HG02678 (cell line): ENCODE measurements at regions not wholly inside any gene's neighbourhood (a gene's known extent, or its start where the extent isn't known, plus 50 kb on each side); places are given as distances from the start of the nearest gene placed in this dataset.

Experiments
- ATAC-seq: cut with Tn5 transposase; IDR thresholded peaks from one replicate; pipeline ENCODE4 v1.9.1; 2021; ENCODE audit warnings: mild to moderate bottlenecking, moderate library complexity; ENCODE audit not compliant: unreplicated experiment

DNA sequence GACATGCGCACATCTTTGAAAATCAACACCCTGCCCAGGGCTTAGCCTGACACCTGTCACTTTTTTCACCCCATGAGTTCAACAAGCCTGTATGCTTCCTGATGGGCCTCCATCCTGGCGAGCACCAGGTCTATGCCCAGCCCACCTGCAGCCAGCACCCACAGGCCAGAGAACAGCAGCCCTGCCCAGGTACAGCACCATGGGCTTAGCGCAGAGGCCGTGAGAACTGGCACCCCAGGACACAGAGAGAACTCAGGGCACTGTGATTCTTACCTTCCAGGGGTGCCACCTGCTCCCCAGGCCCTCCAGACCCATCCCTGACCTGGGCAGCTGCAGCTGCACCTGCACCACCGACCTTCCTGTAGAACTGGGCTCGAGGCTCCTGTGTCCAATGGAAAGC, 536.6 kb downstream of the TCERG1L start:
- no peak for ATAC-seq

DNA sequence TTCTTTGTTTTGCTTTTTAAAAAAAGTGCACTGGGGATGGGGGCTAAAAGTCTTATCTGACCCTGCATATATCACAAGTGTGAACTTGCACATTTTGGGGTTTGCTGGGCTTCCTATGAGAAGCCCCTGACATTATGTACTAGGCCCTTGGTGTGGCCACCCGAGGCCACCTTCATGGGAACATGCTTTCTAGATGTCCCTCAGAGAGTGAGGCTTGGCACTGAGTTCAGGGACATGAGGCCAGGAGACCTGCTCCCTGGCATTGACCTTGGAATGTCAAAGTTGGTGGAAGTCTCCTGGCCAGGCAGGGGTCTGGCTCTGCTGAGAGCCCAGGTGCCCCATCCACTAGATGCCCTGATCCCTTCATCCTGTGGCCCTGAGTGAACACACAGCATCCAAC, 536.2 kb downstream of the TCERG1L start:
- no peak for ATAC-seq

DNA sequence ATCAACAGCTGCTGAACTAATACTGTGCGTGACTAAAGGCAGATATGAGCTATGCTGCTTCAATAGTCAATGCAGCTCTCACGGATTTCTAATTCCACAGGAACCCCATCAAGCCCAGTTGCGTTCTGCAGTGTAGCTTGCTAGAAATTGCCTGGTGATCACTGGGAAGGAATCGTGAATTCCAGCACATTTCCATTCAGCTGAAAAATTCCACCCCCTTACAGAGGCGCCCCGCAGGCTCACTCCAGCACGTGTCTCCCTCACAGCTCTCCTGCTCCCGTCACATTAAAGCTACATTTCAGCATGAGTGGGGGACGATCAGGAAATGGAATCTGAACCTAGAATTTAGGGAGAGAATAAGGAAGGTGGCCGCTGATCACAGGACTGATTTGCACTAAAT, 534.8 kb downstream of the TCERG1L start:
- ATAC-seq, result no peak

DNA sequence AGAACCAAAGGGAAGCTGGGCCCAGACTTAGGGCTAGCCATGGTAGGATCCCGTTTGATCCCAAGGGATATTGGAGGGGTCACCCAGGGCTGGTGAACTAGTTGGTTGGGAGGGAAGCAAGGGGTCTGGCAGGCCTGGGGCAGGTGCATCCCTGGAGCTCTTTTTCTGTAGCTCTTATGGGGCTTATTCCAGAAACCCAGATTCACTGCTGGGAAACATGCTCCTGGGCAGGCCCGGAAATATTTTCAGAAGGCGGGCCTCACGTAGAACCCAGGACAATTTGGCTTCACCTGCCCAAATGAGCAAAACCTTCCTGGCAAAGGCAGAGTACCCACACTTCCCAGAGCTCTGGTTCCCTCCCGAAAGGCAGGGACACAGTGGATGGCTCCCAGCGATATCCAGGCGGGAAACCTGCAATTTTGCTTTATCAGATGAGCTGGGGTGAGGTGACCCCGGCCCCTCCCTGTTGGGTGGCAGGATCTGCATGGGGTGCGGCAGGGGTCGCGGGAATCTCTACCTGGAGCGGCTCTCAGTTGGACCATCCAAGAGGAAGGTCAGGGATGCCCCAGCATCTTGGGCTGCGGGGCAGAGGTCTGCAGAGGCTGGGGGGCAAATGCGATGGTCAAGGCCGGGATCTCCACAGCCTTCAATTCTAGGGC, 533.9 kb downstream of the TCERG1L start:
- no peak for ATAC-seq

DNA sequence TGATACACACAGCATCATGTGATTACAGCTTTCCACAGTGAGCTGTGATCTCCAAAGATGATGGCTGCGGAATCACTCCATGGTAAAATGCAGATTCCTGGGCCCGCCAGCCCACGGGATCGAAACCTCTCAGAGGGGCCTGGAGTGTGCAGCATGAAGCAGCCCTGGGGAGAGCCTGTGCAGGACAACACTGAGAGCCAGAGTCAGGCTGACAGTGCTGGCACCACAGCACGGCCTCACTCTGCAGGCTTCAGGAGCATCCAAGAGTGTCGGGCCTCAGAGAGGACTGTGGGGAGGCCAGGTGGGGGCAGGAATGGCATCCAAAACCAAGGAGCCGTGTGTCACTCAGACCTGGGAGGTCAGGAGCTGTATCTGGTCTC, 533.4 kb downstream of the TCERG1L start:
- no peak for ATAC-seq

DNA sequence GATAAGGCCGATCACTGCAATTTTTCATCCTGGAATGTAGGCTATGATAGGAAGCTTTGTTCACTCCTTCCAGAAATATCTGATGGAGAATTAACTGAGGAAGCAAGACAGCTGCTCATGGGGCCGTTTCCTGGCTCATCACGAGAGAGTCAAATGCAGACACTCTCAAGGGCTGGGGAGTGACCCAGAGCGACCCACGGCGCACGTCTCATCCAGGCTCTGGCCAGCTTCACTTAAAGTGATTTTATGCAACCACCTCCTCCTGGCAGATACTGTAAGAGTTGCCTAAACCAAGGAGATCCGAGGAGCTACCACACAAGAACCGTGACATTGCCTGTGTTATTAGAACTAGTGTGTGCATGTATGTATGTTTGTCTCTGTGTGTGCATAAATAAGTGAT, 530.8 kb downstream of the TCERG1L start:
- ATAC-seq, result no peak

DNA sequence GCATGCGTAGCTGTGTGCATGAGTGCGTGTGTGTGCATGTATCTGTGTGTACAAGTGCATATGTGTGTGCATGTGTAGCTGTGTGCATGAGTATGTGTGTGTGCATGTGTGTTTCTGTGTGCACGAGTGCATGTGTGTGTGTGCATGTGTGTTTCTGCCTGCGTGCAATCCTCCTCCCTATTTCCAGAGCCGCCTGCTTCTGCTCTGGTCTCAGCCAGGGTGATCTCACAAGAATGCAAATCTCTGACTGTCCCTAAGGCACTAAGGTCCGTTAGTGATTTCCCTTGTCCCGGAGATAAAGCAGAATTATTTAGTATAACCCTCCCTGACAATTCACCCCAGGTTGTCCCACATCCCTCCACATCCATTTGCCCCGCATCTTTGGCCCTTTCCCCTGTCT, 530.3 kb downstream of the TCERG1L start:
- no peak for ATAC-seq

DNA sequence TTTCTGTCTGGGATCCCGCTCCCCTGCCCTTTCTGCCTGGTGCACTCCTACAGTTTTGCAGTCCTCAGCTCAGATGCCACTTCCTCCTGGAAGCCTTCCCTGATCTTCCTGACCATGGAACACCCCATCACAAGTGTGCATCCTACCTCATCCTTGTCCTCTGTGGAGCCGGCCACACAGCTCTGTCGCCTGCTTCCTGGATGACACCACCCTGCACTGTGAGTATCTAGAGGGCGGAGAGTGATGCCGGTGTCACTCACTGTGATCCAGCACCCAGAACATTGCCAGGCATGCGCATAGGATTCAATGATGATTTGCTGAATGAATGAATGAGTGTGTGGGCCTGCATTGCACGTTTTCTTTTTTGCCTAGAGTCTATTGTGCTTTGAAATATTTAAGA, 529.9 kb downstream of the TCERG1L start:
- no peak for ATAC-seq

DNA sequence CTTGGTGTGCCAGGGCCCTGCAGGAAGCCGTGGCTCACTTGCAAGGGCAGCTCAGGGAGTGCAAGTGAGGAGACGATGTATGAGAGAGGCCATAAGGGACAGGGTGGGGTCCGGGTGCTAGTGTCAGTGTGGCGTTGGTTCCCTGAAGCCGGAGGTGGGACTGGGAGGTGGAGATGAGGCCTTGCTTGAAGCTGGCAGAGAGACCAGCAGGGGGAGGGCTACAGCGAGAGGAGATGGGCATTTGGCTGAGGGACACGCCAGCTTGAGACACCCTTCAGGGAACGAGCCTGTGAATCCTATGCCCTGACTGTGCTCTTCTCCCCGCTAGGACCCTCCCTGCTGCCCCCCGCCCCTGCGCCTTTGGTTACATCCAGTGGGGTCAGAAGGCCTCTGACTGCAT, 529.1 kb downstream of the TCERG1L start:
- no peak for ATAC-seq

DNA sequence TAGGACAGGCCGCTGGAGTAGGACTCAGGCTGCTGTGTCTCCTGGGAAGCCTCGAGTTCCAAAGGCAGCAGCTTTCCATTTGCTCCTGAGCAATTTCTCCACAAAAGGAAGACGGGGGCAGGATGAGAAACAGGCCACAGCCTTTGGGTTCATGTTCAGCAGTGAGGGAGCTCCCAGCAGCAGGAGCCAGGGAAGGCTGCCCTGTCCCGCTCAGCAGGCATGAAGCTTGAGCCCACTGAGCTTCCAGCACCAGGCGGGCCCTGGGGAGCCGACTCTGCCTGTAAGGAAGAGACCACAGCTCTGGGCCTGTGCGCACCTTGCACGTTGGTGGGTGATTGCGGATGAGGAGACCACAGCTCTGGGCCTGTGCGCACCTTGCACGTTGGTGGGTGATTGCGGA, 527.2 kb downstream of the TCERG1L start:
- ATAC-seq, result no peak

DNA sequence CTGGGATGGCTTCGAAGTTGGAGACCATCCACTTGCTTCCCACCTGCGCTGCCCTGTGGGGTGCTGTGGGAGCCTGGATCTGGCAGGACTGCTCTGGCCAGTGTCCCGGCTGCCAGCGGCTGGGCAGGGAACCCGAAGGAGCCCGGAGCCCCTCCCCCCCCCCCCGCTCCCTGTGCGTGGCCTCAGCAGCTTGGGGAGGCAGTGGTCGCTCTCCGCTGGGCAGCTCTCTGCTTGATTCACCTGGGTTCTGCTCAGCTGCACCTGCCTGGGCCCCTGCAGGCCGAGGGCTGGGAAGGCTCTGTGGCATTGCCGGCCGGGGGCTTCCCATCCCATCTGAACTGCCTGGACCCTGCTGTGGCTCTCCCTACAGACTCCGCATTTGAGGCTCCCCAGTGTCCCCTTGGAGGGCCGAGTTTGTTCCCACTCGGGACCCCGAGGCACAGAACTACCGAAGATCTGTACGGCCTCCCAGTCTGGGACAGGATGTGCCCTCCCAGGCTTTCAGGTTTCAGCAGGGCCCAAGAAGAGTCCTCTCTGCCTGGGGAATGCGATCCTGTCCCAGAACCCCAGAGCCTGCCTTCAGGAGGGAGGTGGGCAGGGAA, 525.1 kb downstream of the TCERG1L start:
- ATAC-seq, result no peak

DNA sequence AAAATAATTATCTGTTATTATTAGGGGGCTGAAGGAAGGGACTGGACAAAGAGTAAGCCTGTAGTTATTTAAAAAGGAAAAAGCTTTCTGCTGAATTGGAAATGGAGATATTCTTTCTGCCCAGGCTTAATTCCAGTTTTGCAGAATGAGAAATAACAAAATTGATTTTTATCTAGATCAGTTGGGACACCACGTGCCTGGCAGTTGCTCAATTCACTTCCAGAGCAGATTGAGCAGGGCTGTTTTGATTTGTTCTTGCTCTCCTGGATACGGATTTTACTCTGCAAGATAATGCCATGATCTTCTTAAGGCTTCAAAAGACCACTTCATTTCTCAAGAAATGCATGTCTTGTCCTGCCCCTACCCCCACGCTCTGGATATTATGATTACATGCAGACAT, 524.3 kb downstream of the TCERG1L start:
- no peak for ATAC-seq

DNA sequence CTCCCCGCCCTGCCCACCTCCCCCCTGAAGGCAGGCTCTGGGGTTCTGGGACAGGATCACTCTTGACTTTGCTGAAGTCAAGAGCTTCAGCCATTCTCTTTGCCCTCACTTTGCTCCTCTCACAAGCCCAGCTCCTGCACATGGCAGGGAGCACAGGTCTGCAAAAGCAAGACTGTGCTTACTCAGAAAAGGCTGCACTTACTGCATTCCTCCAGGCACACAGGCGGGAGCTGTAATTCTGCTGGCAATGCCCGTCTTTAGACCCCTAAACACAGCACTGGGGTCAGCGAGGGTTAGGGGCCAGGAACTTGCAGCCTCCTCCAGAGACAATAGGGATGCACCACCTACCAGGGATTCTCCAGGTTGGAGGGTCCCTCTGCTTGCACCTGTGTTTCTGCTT, 523.7 kb downstream of the TCERG1L start:
- ATAC-seq, result no peak

DNA sequence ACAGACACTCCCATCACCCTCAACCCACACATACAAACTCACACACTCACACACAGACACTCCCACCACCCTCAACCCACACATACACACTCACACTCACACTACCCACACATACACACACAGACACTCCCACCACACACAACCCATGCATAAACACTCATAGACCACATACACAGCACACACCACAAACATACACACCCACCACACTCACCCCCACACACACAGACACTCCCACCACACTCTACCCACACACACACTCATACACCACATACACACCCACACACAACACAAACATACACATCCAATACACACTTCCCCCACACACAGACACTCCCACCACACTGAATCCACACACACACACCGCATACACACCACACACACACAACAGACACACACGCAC, 521.2 kb downstream of the TCERG1L start:
- no peak for ATAC-seq

DNA sequence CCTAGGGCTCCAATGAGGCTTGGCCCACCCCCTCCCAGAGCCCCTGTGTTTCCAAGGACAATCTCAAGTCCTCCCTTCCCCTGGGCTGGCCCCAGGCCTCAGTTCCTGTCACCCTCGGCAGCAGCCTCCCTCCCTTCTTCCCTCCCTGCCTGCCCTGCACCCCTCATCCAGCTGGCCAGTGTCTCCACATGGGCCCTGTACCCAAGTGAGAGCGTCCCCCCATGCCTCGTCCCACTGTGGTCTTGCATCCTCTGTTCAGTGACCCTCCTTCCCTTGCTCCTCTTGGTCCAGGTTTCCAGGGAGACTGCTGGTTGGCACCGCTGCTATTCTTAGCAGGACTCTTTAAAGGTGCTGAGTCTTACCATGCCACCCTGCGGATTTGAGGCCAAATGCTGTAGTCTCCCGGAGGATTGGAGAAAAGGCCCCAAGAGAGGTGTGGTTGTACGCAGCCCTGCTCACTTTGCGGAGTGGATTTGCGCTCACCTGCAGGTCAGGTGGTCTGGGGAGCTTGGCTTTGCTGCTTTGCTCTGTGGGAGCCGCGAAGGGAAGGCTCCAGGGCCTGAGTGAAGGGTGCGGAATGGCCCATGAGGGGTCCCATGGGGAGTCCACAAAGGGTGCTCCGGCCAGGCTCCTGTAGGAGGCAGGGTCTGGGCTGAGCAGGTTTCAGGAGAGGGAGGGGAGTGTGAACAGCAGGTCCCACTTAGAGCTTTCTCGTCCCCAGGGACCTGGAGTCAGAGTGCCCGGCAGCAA, 519.2 kb downstream of the TCERG1L start:
- ATAC-seq, result no peak

DNA sequence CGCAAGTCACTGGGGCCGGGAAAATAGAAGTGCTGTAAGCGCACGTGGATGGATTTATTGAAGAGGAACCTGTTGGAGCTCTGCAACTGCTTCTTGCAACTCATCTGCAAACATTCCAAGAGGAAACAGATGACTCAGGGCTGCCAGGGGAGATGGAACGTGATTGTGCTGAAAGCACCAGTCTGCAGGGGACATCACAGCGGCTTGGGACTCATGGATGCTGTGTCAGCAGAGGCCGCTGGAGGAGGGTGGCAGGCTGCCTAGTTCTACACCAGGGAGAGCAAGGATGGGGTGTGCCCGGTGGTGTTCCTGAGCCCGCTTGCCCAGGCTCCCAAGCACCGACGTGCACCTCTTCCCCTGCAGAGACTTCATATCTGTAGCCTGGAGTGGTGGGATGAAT, 515.7 kb downstream of the TCERG1L start:
- no peak for ATAC-seq

DNA sequence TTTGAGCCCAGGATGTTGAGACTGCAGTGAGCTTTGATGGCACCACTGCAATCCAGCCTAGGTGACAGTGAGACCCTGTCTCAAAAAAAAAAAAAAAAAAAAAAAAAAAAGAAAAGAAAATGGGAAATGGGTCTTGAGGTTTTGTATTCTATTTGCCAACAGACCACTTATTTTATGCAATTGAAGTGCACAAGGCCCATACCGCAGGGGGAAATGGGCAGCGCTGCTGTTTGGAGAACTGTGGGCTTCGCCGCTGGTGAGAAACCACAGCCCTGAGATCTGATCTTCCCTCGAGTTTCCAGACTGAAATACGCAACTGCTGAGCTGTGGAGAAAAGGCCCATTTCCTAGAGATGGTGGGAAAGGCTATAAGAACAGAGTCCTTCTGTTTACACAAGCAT, 512.0 kb downstream of the TCERG1L start:
- no peak for ATAC-seq

DNA sequence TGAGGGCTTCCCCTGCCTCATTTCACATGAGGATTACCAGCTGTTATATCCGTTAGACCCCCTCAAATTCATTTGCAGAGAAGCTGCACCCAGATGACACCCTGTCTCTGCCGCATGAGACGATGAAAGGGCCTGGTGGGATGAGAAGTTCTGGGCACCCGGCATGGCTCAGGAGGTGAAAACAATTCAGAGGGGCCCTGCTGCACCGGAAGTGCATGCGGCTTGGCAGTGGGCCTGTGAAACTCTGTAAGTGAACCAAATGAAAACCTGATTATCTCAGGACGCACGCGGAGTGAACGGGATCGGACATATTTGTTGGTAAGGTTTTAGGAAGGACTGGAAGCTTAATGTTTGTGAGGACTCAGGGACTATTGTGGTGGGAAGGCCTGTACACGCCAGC, 511.2 kb downstream of the TCERG1L start:
- no peak for ATAC-seq

DNA sequence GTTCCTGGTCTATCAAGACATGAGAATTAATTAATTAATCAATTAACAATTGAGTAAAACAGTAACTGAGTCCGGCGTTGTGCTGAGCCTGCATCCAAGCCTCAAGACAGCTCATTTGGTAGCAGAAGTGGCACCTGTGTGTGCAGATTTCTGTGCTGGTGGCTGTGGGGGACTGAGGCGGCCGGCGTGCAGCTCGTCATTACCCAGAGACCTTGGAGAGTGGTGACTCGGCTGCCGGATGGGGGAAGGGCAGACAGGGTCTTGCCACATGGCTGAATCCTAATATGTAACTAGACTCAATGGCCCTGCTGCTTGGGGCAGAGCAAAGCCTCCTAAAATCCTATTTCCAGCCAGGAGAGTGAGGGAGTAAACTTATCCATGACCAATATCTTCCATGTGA, 510.2 kb downstream of the TCERG1L start:
- no peak for ATAC-seq

DNA sequence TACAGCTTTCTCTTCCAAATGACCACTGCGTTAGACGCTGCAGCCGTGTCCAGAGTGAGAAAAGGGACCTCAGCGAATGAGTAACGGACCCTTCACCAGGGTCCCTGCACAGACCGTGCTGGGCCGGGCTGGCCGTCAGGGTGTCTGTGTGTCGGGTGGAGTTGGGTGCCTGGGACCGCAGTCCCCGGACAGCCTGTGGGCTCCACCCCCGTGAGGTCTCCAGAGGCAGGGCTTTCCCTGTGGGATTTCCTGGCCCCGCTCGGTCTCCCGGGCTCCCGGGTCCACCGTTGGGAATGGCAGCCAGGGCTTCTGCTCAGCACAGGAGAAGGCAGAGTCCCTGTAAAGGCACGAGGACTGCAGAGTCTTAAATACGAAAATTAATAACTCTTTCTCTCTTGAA, 509.7 kb downstream of the TCERG1L start:
- ATAC-seq, result no peak

DNA sequence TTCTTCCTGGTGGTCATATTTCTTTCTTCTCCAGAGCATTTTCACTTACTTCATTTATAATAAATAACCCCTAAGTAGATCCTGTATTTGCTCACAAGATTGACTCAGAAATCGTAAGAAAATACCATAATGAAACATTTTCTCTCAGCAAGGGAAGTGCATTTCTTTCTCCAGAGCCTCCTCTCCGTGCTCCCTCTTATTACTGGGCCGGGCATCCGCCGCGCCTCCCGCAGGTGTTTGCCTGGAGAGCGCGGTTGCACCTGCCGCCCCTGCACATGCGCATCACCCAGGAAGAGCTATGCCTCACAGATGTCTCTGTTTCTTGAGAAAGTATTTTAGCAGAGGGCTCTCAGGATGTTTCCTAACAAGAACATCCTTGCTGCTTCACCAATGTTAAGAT, 509.2 kb downstream of the TCERG1L start:
- no peak for ATAC-seq

DNA sequence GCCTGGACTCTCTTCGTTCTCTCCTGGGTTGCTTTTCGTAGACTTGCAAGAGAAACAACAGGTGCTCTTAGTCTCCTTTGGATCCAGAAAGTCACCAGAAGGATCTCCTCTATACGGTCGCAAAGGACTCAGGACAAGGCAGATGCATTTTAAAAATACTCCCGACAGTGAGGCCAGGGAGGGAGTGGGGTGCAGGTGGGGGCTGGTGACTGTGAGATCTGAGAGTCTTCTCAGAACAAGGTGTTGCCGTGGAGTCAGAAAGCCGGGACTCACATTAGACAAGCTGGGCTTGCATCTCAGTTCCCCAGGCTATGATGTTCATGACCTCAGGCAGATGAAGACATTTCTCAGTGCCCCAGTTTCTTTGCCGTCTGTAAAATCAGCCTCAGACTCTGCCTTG, 507.2 kb downstream of the TCERG1L start:
- no peak for ATAC-seq
